ENCODE measurements at regions not wholly inside any gene's neighbourhood (a gene's known extent, or its start where the extent isn't known, plus 50 kb on each side); places are given as distances from the start of the nearest gene placed in this dataset.

GRCh38 chr3:4235690-4236089, 67.5 kb upstream of the SETMAR start:
- TF ChIP-seq CTCF (IDR thresholded peaks at IDR 0.05) (no peak), POLR2A (IDR thresholded peaks at IDR 0.05) (no peak)

Data from esophagus squamous epithelium (tissue), 4 donors.